GM19438 (cell line): ENCODE measurements at regions not wholly inside any gene's neighbourhood (a gene's known extent, or its start where the extent isn't known, plus 50 kb on each side); places are given as distances from the start of the nearest gene placed in this dataset.
"Not testable (repeated sequence)": the region's sequence is repeated elsewhere in the genome, so short reads cannot be mapped to it uniquely, and the experiment has no call there.

Experiments used
- ATAC-seq: cut with Tn5 transposase; IDR thresholded peaks from one replicate; pipeline ENCODE4 v1.9.1; 2021; ENCODE audit warnings: low read depth; ENCODE audit not compliant: unreplicated experiment

- ATAC-seq, result not testable (repeated sequence)
These were observed 729.6 kb downstream of the TRHDE start for GRCh38 chr12:73001806-73002205.

DNA sequence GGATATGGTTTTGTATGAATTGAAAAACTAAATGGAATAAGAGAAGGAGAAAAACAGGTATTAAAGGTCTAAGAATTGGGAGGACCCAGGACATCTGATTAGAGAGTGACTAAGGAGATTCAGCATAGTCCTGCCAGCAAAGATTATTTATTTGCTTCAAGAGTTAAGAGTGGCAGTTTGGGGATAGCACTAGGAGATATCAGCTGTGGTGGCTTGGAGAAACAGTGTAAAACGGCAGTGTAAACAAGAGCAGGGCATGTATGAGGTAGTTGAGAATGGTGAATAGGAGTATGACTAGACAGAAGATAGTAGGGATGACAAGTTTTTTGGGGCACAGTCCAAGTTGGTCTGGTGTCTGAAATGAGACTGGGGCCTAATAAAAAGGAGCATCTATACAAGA lies 730.3 kb downstream of the TRHDE start:
- not testable (repeated sequence) for ATAC-seq

GRCh38 chr12:73009138-73009834 lies 737.1 kb downstream of the TRHDE start:
- not testable (repeated sequence) for ATAC-seq

DNA sequence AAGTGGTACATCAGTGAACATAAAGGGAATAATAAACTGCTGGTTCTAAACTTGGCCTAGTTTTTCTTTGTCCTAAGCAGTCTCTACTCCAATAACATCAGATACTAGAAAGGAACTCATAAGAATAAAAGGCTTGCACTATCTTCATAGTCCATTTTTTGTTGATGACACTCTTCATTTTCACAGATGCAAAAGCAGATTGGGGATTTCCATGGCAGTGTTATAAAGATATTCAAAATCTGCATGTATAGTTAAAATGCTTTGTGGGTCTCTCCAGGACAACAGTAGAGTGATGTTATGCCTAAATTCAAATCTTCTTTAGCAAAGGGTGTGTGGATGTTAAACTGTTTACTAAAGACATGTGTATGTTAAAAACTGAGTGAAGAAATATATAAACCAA lies 745.8 kb downstream of the TRHDE start:
- ATAC-seq, result no peak

- ATAC-seq, result no peak
These were observed 781.7 kb downstream of the TRHDE start for GRCh38 chr12:73053893-73054292.

DNA sequence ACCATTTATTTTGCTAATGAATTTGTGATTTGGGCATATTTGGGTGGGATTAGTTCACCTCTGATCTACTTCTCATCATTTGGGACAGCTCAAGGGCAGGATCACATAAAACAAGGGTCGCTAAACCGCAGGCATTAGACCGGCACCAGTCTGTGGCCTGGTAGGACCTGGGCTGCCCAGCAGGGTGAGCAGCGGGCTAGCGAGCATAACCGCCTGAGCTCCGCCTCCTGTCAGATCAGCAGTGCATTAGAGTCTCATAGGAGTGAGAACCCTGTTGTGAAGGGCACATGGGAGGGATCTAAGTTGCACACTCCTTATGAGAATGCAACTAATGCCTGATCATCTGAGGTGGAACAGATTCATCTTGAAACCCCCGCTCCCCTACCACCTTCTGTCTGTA lies 785.3 kb downstream of the TRHDE start:
- no peak for ATAC-seq

- no peak for ATAC-seq
These were observed 793.7 kb downstream of the TRHDE start for GRCh38 chr12:73065913-73066312.

DNA sequence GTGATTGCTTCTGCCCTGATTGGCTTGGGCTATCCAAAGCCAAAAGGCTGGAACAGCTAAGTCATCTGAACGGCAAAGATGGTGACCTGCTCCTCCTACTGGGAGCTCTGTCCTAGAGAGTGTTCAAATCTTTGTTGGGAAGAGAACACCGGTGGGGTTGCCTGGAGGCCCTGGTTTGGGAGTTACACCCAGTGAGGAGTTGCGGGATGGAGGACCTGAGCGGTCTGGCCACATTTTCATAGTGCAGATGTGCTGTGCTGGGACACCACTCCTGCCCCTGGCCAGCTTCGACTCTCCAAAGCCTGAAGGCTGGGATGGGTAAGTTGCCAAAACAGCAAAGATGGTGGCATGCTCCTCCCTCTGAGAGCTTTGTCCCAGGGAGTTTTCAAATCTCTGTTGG lies 795.4 kb downstream of the TRHDE start:
- ATAC-seq, result no peak

DNA sequence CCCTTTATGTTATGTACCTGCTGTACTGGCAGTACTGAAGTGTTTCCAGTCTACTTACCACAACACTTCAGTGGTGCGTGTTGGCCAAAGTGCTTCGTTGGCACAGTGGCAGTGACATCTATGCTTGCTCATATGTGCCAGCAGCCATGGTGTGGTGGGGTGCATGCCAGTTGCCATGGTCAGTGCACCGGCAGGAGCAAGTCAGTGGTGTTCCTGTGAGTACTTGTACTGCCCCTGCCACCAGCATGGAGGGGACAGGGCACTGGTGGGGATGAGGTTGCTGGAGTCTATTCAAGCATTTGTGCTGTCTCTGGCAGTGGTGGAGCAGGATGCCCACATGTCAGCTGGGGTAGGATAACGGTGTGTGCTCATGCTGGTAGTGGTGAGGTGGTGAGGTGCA lies 800.0 kb downstream of the TRHDE start:
- no peak for ATAC-seq

DNA sequence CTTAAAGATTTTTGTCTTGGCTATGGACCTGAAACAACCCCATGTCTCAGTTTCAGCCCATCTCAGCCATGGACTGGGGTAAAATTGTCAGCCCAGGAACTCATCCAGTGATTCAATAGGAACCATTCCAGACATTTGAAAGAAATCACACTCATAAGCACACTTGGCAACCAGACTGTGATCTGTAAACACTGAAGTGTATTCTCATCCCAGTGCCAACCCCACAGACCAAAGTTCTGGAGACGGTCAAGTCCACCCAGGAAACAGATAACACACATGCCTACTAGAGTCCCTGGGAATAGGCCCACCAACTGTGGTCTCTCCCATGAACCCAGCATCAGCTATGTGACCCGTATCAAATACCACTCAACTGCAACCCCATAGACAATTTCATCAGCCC lies 804.6 kb downstream of the TRHDE start:
- ATAC-seq, result no peak

- ATAC-seq, result no peak
These were observed 811.6 kb downstream of the TRHDE start for GRCh38 chr12:73083736-73084135.

- no peak for ATAC-seq
These were observed 834.1 kb downstream of the TRHDE start for GRCh38 chr12:73106296-73106695.

DNA sequence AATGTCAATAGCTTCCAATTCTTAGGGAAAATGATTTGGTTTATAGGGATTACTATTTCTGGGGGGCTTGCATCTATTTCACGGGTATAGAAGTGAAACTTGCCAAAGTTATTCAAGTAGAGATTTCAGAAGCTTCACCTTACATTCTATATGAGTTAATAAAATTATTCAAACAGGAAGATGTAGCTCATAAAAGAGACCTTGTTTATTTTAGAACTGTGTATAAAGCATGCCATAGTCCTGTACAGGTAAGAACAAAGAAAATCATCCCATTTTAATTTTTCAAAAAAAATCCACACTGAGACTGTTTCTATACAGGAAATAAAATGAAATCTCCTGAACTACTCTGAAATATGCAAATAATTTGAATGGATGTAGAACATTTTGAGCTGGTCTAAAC lies 834.7 kb downstream of the TRHDE start:
- no peak for ATAC-seq

DNA sequence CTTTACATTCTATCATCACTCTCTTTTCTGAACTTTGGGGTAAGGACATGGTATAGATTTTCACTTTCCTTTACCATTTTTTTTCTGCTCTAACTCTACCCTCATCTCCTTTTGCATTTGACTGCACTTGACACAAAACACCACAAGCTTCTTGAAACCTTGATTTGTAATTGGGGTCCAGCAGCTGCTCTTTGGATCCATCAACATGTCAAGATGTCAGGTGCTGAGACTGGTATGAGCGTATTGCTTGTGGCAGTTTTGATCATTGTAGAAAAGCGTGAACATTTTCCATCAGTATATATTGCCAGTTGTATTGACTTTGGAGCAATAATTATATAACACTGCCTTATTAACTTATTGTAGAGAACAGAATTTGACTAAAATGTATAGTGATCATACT lies 838.6 kb downstream of the TRHDE start:
- no peak for ATAC-seq

DNA sequence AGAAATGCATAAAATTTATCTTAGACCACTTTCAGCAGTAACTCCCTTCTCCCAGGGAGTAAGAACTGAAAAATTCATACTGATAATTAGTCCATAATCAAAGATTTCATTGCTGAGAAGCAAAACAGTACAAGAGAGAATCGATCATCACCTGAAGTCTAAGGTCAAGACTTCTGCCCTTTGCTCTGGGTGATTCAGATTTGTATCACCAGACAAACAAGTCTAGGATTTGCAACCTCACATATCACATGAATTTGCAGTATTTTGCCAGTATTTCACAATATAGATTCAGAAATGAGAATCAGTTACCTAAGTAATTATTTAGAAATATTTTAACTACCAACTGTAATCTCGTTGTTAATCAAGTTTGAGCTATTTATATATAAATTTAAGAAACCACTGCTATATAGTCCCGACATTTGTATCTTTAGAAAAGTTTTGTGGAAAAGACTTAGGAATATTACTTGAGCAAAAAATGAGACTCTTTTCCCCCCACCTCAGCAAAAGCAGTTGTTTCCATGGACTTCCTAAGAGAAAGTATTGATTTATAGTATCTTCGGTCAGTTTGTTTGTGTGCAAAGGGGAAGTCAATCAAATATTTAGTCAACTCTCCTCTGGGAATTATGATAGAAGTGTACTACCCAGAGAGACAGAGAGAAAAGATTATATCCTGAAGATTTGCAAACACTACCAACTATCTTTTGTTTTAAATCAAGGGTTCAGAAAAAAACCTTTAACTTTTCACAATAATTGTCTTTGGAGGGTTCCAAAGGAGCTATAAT lies 840.1 kb downstream of the TRHDE start:
- no peak for ATAC-seq

DNA sequence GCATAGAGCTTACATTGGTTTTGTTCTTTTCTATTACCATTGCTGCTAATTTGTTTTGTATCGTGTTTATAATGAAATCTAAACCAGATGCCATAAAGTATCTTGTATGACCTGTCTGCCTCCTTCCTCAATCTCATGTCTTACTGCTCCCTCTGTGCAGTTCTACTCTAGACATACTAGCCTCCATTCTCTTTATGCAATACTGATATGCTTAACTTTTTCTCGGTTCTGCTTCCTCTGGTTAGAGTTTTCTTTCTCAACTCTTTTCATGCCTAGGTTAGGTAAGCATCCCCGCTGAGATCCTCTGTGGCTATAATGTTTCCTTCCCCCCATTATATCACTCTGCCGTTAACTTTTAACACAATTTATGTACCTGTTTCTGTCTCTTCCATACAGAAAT lies 852.3 kb downstream of the TRHDE start:
- no peak for ATAC-seq

- ATAC-seq, result no peak
These were observed 853.0 kb downstream of the TRHDE start for GRCh38 chr12:73125148-73125547.

DNA sequence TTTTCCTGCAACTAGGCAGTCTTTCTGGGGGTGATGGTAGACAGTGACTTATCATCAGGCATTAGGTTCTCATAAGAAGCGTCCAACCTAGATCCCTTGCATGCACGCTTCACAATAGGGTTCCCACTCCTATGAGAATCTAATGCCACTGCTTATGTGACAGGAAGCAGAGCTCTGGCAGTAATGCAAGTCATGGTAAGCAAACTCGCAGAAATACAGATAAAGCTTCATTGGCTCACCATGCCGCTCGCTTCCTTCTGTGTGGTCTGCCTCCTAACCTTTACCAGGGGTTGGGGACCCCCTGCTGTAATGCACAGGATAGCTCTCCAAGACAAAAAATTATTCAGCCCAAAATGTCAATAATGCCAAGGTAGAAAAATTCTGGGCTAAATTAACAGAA lies 864.2 kb downstream of the TRHDE start:
- no peak for ATAC-seq

DNA sequence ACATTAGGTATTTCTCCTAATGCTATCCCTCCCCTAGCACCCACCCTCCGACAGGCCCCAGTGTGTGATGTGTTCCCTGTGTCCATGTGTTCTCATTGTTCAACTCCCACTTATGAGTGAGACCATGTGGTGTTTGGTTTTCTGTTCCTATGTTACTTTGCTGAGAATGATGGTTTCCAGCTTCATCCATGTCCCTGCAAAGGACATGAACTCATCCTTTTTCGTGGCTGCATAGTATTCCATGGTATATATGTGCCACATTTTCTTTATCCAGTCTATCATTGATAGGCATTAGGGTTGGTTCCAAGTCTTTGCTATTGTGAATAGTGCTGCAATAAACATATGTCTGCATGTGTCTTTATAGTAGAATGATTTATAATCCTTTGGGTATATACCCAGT lies 867.5 kb downstream of the TRHDE start:
- not testable (repeated sequence) for ATAC-seq

DNA sequence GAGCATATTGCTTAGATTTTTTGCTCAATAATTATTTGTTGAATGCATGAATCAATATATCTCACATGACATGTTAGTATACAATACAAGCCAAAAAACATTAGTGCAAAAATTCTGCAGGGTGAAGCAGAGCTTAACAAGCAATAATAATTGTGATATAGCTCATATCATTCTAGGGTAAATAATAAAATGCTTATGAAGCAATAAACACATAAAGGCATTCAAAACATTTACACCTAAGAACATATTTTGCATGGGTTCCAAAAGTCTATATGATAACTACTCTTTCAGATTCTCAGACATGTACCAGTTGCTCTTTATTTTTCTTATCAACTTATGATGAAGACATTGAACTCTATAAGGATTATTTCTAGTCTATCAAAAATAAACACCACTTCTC lies 886.2 kb downstream of the TRHDE start:
- no peak for ATAC-seq

DNA sequence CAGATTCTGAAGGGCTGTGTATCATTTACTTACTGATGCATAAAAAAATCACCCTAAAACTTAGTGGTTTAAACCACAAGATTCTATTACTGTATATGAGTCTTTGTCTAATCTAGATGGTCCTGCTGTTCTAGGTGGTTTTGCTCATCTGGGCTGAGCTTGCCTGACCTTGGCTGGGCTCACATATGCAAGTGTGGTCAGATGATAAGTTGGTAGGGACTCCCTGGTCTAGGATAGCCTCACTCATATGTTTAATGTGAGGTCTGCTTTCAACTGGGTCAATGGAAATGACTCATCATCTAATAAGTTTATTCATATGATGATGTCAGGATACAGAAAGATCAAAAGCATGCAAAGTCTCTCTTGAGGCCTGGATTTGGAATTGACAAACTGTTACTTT lies 887.8 kb downstream of the TRHDE start:
- no peak for ATAC-seq

- ATAC-seq, result no peak
These were observed 889.8 kb downstream of the TRHDE start for GRCh38 chr12:73161970-73162369.
